Smooth muscle cell (in vitro differentiated cells): ENCODE measurements at regions not wholly inside any gene's neighbourhood (a gene's known extent, or its start where the extent isn't known, plus 50 kb on each side); places are given as distances from the start of the nearest gene placed in this dataset.
A peak's percentile ranks its signal among the peaks of the same experiment; 100 is the strongest.

Experiments used
- DNase-seq: peaks from one replicate; lab custom pipeline; 2025; ENCODE audit not compliant: unreplicated experiment; lab: John Stamatoyannopoulos, UW
- H2AFZ ChIP-seq: fragments of 200-600 bp; sonication (generic); 2 replicates; pipeline ENCODE4 v1.6.0; 2016; ENCODE audit warnings: antibody characterized with exemption, low read depth, mild to moderate bottlenecking
- H3F3A ChIP-seq: fragments of 200-600 bp; sonication (generic); 2 replicates; pipeline ENCODE4 v1.6.0; 2017; ENCODE audit warnings: antibody characterized with exemption, low read depth
- H3K27ac ChIP-seq: fragments of 200-600 bp; sonication (generic); 2 replicates; pipeline ENCODE4 v1.5.1; 2016; ENCODE audit warnings: low read depth, mild to moderate bottlenecking
- H3K27me3 ChIP-seq: fragments of 200-600 bp; sonication (generic); 2 replicates; pipeline ENCODE4 v1.6.1; 2016; ENCODE audit warnings: low read depth, mild to moderate bottlenecking
- H3K36me3 ChIP-seq: fragments of 200-600 bp; sonication (generic); 2 replicates; pipeline ENCODE4 v1.5.1; 2016; ENCODE audit warnings: low read depth
- H3K4me1 ChIP-seq: fragments of 200-600 bp; sonication (generic); 2 replicates; pipeline ENCODE4 v1.5.1; 2016; ENCODE audit warnings: low read depth
- H3K4me2 ChIP-seq: fragments of 200-600 bp; sonication (generic); 2 replicates; pipeline ENCODE4 v1.6.0; 2016; ENCODE audit warnings: mild to moderate bottlenecking
- H3K4me3 ChIP-seq: fragments of 200-600 bp; sonication (generic); 2 replicates; pipeline ENCODE4 v1.5.1; 2016; ENCODE audit warnings: mild to moderate bottlenecking
- H3K79me2 ChIP-seq: fragments of 200-600 bp; sonication (generic); 2 replicates; pipeline ENCODE4 v1.6.0; 2016; ENCODE audit warnings: low read depth, mild to moderate bottlenecking
- H3K9ac ChIP-seq: fragments of 200-600 bp; sonication (generic); 2 replicates; pipeline ENCODE4 v1.6.0; 2016; ENCODE audit warnings: low read depth
- H3K9me3 ChIP-seq: fragments of 200-600 bp; sonication (generic); replicated peaks from 2 replicates; pipeline ENCODE4 v1.5.1; 2016; ENCODE audit warnings: low read depth
- H4K20me1 ChIP-seq: fragments of 200-600 bp; sonication (generic); 2 replicates; pipeline ENCODE4 v1.6.0; 2016; ENCODE audit warnings: low read depth
- WGBS: methylation state at CpG from one replicate; pipeline ENCODE4 v1.1.7; 2016; ENCODE audit warnings: low lambda C conversion rate; 5-methylcytosine and 5-hydroxymethylcytosine counted together
- TF ChIP-seq, protein P1 (sequence below): fragments of 200-600 bp; sonication (generic); IDR thresholded peaks from 2 replicates; pipeline ENCODE4 v1.5.1; 2017; ENCODE audit warnings: borderline replicate concordance, mild to moderate bottlenecking, antibody characterized with exemption; ENCODE audit not compliant: insufficient read depth, poor library complexity, severe bottlenecking

DNA sequence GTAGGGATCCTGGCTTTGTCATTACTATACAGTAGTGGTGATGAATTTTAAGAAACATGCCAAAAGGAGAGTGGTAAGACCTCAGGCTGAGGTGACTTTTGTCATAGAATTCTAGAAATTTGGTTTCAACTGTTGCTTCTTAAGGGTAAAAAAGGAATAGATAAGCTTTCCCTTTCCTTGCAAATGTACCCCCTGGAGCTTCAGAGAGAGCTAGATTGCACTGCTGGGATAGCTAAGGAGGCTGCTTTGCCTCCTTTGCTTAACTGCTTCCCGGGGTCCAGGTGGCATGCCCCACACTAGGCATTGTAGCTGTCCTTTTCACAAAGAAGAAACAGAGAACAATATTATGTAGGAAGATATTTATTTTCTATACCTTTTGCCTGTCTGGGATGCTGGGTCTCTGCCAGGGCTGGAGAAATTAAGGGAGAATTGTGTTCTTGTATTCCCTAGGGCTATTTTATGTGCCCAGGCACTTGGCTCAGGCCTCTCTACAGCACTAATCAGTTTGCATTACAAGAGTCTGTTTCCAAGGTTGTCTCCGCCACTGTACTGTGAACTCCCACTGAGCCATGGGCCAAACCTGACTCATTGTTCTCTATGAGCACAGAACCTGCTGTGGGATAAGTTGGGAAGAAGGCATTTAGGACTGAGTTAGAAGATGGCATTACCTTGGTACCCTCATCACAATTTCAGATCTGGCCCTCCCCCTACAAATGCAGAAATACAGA lies 460.0 kb downstream of the PDCD6IP start:
- Histone ChIP-seq H3F3A (no peaks in the 10 kb centered on the region), H3K4me1 (peaks cover 6% of the 10 kb centered on the region), H3K27me3 (peaks cover 4% of the 10 kb centered on the region), H3K79me2 (no peaks in the 10 kb centered on the region), H2AFZ (no peak overlapping the region), H4K20me1 (no peaks in the 10 kb centered on the region), H3K27ac (no peak overlapping the region), H3K36me3 (no peaks in the 10 kb centered on the region), H3K4me2 (no peak overlapping the region), H3K9me3 (no peaks in the 10 kb centered on the region), H3K9ac (no peak overlapping the region), H3K4me3 (no peak overlapping the region)
- TF ChIP-seq, protein P1, sequence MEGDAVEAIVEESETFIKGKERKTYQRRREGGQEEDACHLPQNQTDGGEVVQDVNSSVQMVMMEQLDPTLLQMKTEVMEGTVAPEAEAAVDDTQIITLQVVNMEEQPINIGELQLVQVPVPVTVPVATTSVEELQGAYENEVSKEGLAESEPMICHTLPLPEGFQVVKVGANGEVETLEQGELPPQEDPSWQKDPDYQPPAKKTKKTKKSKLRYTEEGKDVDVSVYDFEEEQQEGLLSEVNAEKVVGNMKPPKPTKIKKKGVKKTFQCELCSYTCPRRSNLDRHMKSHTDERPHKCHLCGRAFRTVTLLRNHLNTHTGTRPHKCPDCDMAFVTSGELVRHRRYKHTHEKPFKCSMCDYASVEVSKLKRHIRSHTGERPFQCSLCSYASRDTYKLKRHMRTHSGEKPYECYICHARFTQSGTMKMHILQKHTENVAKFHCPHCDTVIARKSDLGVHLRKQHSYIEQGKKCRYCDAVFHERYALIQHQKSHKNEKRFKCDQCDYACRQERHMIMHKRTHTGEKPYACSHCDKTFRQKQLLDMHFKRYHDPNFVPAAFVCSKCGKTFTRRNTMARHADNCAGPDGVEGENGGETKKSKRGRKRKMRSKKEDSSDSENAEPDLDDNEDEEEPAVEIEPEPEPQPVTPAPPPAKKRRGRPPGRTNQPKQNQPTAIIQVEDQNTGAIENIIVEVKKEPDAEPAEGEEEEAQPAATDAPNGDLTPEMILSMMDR = no peak
- WGBS = 76% methylated on average over 2 of the region's 2 CpGs
- no peak for DNase-seq

DNA sequence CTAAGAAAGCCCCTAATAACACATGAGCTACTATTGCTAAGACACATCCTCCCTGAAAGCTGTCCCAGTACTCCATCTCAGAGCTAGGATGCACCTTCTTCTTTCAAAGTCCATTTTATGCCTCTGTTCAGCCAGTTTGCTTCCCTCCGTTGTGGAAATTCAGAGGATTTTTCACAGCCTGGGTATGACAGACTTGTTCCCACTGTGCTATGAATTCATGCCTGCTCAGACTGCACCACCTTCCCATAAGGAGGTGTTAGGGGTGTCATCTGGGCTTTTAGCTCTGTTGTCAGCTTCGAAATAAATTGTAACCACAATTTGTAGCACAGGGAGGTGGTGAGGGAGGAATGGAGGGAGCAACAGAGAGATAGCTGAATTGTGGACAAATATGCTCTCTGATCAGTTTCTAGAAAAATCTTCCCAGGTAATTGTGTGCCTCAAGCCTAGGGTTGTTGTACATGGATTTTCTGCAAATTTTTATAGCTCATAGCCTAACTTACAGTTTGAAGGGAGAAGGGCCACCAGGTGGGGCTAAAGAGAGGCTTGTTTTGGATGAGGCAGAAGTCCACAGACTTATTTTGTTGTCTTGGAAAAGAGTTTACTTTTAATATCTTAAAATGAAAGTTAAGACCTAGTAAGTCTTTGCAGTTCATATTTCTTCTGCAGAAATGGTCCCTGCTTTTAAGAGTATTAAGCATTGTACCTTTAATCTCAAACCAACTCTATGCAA lies 462.0 kb downstream of the PDCD6IP start:
- Histone ChIP-seq H3K4me3 (no peak overlapping the region), H3K9ac (no peak overlapping the region), H3F3A (no peaks in the 10 kb centered on the region), H3K27me3 (peaks cover 4% of the 10 kb centered on the region), H3K79me2 (no peaks in the 10 kb centered on the region), H4K20me1 (no peaks in the 10 kb centered on the region), H3K27ac (no peak overlapping the region), H3K4me2 (peak overlapping the region; percentile 31), H3K4me1 (peaks cover 6% of the 10 kb centered on the region), H2AFZ (no peak overlapping the region), H3K36me3 (no peaks in the 10 kb centered on the region), H3K9me3 (no peaks in the 10 kb centered on the region)
- TF ChIP-seq, protein P1 = peak; percentile 59
- DNase-seq = peak; percentile 2
- 85% methylated on average over 2 of the region's 2 CpGs for WGBS

GRCh38 chr3:34261001-34261385 lies 462.6 kb downstream of the PDCD6IP start:
- H3K4me2 ChIP-seq = peak overlapping the region; percentile 31
- H3K4me1 ChIP-seq = peaks cover 6% of the 10 kb centered on the region
- no peak overlapping the region for H2AFZ ChIP-seq
- no peaks in the 10 kb centered on the region for H3K9me3 ChIP-seq
- peaks cover 4% of the 10 kb centered on the region for H3K27me3 ChIP-seq
- H3K27ac ChIP-seq = no peak overlapping the region
- H3K4me3 ChIP-seq = no peak overlapping the region
- TF ChIP-seq, protein P1 = no peak
- no peaks in the 10 kb centered on the region for H3F3A ChIP-seq
- H3K79me2 ChIP-seq = no peaks in the 10 kb centered on the region
- WGBS = 80% methylated on average over 1 of the region's 1 CpG
- H3K36me3 ChIP-seq = no peaks in the 10 kb centered on the region
- H3K9ac ChIP-seq = no peak overlapping the region
- no peak for DNase-seq
- no peaks in the 10 kb centered on the region for H4K20me1 ChIP-seq
